ENCODE measurements at regions not wholly inside any gene's neighbourhood (a gene's known extent, or its start where the extent isn't known, plus 50 kb on each side); places are given as distances from the start of the nearest gene placed in this dataset.

DNA sequence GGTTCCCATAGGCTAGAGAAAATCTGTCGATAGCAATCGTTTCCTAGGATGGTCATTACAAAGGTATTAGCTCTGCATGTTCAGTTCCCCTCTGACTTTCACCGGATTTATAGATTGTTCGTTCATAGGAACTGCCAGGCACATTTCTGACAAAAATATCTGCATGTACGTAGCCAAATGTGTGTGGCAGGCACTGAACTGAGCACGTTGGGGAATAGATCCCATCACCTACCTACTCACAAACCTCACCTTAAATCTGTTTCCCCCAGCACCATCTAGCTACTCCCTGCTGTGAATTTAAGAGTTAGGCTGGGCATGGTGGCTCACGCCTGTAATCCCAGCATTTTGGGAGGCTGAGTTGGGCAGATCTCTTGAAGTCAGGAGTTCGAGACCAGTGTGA, 64.5 kb upstream of the TANC2 start:
- Histone ChIP-seq H3K27ac (no peak overlapping the region), H3K36me3 (replicated peaks in 1 of 2) (no peaks in the 10 kb centered on the region), H3K27me3 (no peaks in the 10 kb centered on the region), H3K4me1 (replicated peaks in 1 of 2) (no peaks in the 10 kb centered on the region), H3K9me3 (replicated peaks in 1 of 3) (no peaks in the 10 kb centered on the region), H3K4me3 (no peak overlapping the region)
- no peak for DNase-seq
- no peak for TF ChIP-seq POLR2A (IDR thresholded peaks at IDR 0.05)
- TF ChIP-seq, protein P1, sequence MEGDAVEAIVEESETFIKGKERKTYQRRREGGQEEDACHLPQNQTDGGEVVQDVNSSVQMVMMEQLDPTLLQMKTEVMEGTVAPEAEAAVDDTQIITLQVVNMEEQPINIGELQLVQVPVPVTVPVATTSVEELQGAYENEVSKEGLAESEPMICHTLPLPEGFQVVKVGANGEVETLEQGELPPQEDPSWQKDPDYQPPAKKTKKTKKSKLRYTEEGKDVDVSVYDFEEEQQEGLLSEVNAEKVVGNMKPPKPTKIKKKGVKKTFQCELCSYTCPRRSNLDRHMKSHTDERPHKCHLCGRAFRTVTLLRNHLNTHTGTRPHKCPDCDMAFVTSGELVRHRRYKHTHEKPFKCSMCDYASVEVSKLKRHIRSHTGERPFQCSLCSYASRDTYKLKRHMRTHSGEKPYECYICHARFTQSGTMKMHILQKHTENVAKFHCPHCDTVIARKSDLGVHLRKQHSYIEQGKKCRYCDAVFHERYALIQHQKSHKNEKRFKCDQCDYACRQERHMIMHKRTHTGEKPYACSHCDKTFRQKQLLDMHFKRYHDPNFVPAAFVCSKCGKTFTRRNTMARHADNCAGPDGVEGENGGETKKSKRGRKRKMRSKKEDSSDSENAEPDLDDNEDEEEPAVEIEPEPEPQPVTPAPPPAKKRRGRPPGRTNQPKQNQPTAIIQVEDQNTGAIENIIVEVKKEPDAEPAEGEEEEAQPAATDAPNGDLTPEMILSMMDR (IDR thresholded peaks at IDR 0.05) = no peak
- 91 to 96% (median 93%) methylated on average over 8 of the region's 8 CpGs for WGBS, 4 donors
- intact Hi-C loops (cut with DNase I) = no loop called here

DNA sequence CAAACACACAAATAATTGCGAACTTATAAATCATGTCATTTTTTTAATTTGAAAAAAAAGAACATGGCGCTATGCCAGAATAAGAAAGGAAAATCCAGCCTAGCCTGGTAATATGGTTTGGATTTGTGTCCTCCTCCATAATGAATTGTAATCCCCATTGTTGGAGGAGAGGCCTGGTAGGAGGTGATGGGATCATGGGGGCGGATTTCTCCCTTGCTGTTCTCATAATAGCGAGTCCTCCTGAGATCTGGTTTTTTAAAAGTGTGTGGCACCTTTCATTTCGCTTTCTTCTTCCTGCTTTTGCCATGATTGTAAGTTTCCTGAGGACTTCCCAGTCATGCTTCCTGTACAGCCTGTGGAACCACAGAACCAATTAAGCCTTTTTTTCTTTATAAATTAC, 65.9 kb upstream of the TANC2 start:
- intact Hi-C loops (cut with DNase I) = no loop called here
- H3K4me3 ChIP-seq = no peak overlapping the region
- no peak for DNase-seq
- no peaks in the 10 kb centered on the region for H3K36me3 ChIP-seq (replicated peaks in 1 of 2)
- H3K27me3 ChIP-seq = no peaks in the 10 kb centered on the region
- H3K9me3 ChIP-seq (replicated peaks in 1 of 3) = no peaks in the 10 kb centered on the region
- 92 to 97% (median 92%) methylated on average over 5 of the region's 5 CpGs for WGBS, 4 donors
- TF ChIP-seq, protein P1 (IDR thresholded peaks at IDR 0.05) = no peak
- no peak for TF ChIP-seq POLR2A (IDR thresholded peaks at IDR 0.05)
- H3K27ac ChIP-seq = no peak overlapping the region
- no peaks in the 10 kb centered on the region for H3K4me1 ChIP-seq (replicated peaks in 1 of 2)

DNA sequence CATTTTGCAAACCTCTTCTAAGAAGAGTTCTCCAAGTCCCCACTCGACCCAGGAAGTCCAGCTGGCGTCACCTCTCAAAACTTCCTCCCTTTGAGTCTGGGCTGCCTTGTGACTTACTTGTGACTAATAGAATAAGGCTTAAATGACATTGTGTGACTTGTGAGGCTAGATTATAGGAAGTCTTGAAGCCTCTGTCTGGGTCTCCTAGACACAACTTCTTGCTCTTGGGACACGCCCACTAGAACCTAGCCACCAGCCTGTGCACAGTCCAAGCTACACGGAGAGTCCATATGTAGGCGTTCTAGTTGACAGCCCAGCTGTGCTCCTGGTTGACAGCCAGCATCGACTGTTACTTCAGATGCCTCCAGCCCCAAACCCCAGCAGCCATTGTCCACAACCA, 66.7 kb upstream of the TANC2 start:
- peak in 3 of 7 donors; percentile 28 to 45 (median 30) for DNase-seq
- Histone ChIP-seq H3K27me3 (no peaks in the 10 kb centered on the region), H3K4me1 (replicated peaks in 1 of 2) (no peaks in the 10 kb centered on the region), H3K4me3 (no peak overlapping the region), H3K27ac (no peak overlapping the region), H3K36me3 (replicated peaks in 1 of 2) (no peaks in the 10 kb centered on the region), H3K9me3 (replicated peaks in 1 of 3) (no peaks in the 10 kb centered on the region)
- WGBS, 4 donors = 74 to 81% (median 80%) methylated on average over 4 to 6 of the region's 6 CpGs
- TF ChIP-seq, protein P1 (IDR thresholded peaks at IDR 0.05) = no peak
- no peak for TF ChIP-seq POLR2A (IDR thresholded peaks at IDR 0.05)
- intact Hi-C loops (cut with DNase I) = no loop called here

DNA sequence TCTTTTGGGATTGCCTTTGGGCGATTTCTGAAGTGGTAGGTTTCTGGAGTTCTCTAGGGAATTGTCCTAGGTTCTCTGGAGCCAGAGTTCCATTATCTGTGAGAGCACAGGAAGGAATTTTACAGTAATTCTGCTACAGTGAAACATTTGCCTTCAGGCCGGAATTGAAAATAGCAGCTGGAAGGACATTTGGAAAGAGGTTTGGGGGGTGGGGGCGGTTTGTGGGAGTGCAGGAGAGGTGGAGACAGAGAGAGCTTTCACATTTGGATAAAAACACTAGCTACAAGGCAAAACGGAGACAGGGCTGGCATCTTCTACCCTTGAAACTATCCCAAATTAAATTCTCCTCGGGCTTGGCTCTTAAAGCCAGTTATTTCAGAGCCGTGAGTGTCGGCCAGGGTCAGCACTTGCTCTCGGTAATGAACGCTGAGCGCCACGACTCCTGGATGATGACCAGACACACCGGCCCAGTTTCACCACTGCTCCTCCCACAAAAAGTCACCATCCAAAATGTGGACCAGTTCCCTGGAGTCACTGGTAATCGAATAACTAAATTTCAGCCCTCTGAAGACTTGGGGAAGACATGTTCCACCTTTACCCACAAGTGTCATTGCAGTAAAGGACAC, 67.7 kb upstream of the TANC2 start:
- Histone ChIP-seq H3K4me1 (replicated peaks in 1 of 2) (peaks cover 0 to under 1% of the 10 kb centered on the region in 2 donors), H3K4me3 (no peak overlapping the region), H3K27ac (no peak overlapping the region), H3K36me3 (replicated peaks in 1 of 2) (no peaks in the 10 kb centered on the region), H3K9me3 (replicated peaks in 1 of 3) (no peaks in the 10 kb centered on the region), H3K27me3 (no peaks in the 10 kb centered on the region)
- WGBS, 4 donors = 39 to 66% (median 55%) methylated on average over 10 to 13 of the region's 13 CpGs
- DNase-seq = no peak
- intact Hi-C loops (cut with DNase I) = no loop called here
- no peak for TF ChIP-seq POLR2A (IDR thresholded peaks at IDR 0.05)
- TF ChIP-seq, protein P1 (IDR thresholded peaks at IDR 0.05) = no peak
